GM12864 (cell line): ENCODE measurements at regions not wholly inside any gene's neighbourhood (a gene's known extent, or its start where the extent isn't known, plus 50 kb on each side); places are given as distances from the start of the nearest gene placed in this dataset.
"Not testable (repeated sequence)": the region's sequence is repeated elsewhere in the genome, so short reads cannot be mapped to it uniquely, and the experiment has no call there.

Experiments used
- DNase-seq: peaks from one replicate; pipeline ENCODE4 v3.0.0-alpha.2; 2011; ENCODE audit warnings: low read depth
- H3K4me3 ChIP-seq: 2 replicates; pipeline ENCODE4 v1.5.1; 2011; ENCODE audit warnings: mild to moderate bottlenecking, low read depth, low read length, control low read depth
- CTCF ChIP-seq: IDR thresholded peaks from 2 replicates; pipeline ENCODE4 v1.5.1; 2011; ENCODE audit warnings: low read depth, mild to moderate bottlenecking, moderate library complexity, low read length, control low read depth, inconsistent platforms; ENCODE audit errors: missing control alignments

- TF ChIP-seq CTCF, result no peak
- no peak for DNase-seq
Observed at GRCh38 chr9:111276431-111277128, 53.4 kb downstream of the OR2K2 start.

GRCh38 chr9:111274737-111275136 is 55.3 kb downstream of the OR2K2 start:
- TF ChIP-seq CTCF, result no peak
- H3K4me3 ChIP-seq, result no peak overlapping the region
- no peak for DNase-seq

More at GRCh38 chr9:111276431-111277128, 53.4 kb downstream of the OR2K2 start:
- H3K4me3 ChIP-seq, result no peak overlapping the region

GRCh38 chr9:111272581-111272980 is 57.4 kb downstream of the OR2K2 start:
- no peak for TF ChIP-seq CTCF
- no peak overlapping the region for H3K4me3 ChIP-seq
- DNase-seq, result no peak

- no peak overlapping the region for H3K4me3 ChIP-seq
- no peak for DNase-seq
- TF ChIP-seq CTCF, result no peak
Observed at GRCh38 chr9:111271481-111272080, 58.4 kb downstream of the OR2K2 start.

GRCh38 chr9:111271047-111271446 is 59.0 kb downstream of the OR2K2 start:
- DNase-seq, result no peak
- no peak overlapping the region for H3K4me3 ChIP-seq
- TF ChIP-seq CTCF, result no peak

- not testable (repeated sequence) for DNase-seq
Observed at GRCh38 chr9:111266024-111266423, 64.0 kb downstream of the OR2K2 start.

GRCh38 chr9:111263116-111263515 is 66.9 kb downstream of the OR2K2 start:
- no peak for TF ChIP-seq CTCF
- no peak for DNase-seq
- H3K4me3 ChIP-seq, result no peak overlapping the region

More at GRCh38 chr9:111266024-111266423, 64.0 kb downstream of the OR2K2 start:
- not testable (repeated sequence) for H3K4me3 ChIP-seq
